GM12891 (cell line): ENCODE measurements at regions not wholly inside any gene's neighbourhood (a gene's known extent, or its start where the extent isn't known, plus 50 kb on each side); places are given as distances from the start of the nearest gene placed in this dataset.

Source experiments
- DNase-seq: peaks from one replicate; pipeline ENCODE4 v3.0.0; 2011; ENCODE audit warnings: low spot score; ENCODE audit not compliant: insufficient read length
- FAIRE-seq: peaks from 2 replicates; lab custom pipeline; 2011; peaks lifted over from hg19 to GRCh38; lab: Jason Lieb, UNC
- PAX5 ChIP-seq: IDR thresholded peaks from 2 replicates; pipeline ENCODE4 v1.6.1; 2011; ENCODE audit warnings: low read length, moderate library complexity, mild to moderate bottlenecking; ENCODE audit not compliant: insufficient read depth, severe bottlenecking
- POLR2A ChIP-seq: IDR thresholded peaks from 2 replicates; pipeline ENCODE4 v1.6.1; 2011; ENCODE audit warnings: low read depth, low read length, control low read depth
- POLR2AphosphoS5 ChIP-seq: IDR thresholded peaks from 2 replicates; pipeline ENCODE4 v1.6.1; 2011; ENCODE audit warnings: low read depth, low read length, control low read depth
- POU2F2 ChIP-seq: IDR thresholded peaks from 2 replicates; pipeline ENCODE4 v1.6.1; 2011; ENCODE audit warnings: low read depth, mild to moderate bottlenecking, control low read depth, low read length, moderate library complexity
- SPI1 ChIP-seq: IDR thresholded peaks from 2 replicates; pipeline ENCODE4 v1.6.1; 2011; ENCODE audit warnings: low read depth, low read length, control low read depth
- TAF1 ChIP-seq: IDR thresholded peaks from 2 replicates; pipeline ENCODE4 v1.6.1; 2011; ENCODE audit warnings: low read depth, low read length, control low read depth

DNA sequence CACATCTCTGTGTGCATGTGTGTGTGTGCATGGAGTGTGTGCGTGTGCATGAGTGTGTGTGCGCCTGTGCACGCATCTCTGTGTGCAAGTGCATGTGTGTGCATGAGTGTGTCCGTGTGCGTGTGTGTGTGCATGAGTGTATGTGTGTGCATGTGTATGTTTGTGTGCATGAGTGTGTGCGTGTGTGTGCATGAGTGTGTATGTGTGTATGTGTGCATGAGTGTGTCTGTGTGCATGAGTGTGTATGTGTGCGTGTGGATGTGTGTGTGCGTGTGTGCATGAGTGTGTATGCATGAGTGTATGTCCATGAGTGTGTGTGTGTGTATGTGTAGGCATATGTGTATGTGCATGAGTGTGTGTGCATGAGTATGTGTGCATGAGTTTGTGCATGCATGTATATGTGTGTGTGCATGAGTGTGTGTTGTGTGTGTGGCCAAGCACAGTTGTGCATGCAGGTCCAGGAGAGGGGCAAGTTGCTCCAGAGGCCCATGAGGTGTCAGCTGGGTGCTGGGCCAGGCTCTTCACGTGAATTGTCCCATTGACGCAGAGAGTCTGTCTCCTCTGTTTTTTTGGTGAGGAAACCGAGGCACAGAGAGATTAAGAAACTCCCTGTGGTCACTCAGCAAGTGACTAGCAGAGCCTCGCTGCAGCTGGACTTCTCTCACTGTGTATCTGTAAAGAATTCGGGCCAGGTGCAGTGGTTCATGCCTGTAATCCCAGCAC is 75.5 kb downstream of the ASB1 start:
- DNase-seq = no peak
- FAIRE-seq = no peak

DNA sequence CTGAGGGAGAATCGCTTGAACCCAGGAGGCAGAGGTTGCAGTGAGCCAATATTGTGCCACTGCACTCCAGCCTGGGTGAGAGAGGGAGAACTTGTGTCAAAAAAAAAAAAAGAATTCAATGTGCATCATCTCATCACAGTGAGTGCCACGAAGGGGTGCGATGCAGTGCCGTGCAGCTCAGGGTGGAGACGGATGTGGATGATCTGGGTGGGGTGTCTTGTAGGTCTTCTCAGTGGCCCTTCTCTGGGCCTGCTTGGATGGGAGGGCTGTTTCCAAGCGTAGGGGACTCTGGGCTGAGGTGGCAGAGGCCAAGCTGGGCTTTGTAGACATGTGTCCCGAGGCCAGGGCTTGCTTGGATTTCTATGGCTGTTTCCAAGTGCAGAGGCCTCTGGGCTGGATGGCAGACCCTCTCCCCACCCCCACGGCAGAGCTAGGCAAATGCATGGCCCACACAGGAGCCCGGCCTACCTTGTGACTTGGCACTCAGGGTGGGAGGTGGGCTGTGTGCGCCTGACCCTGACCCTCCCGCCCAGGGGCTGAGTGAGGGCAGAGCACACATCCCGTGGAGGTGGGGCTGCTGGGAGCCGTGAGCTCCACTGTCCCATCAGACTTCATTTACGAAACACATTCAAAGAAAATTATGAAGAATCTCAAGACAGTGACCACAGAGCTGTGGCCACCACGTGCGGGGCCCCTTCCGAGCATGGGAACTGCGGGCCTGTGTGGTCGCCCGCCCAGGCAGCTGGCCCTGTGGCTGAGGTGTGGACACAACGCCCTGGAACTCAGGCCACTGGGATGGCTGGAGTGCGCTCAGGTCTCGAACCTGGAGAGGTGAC is 76.4 kb downstream of the ASB1 start:
- no peak for FAIRE-seq
- TF ChIP-seq TAF1 (no peak), PAX5 (no peak), SPI1 (no peak), POLR2AphosphoS5 (no peak), POU2F2 (no peak), POLR2A (no peak)
- DNase-seq = no peak

More for the DNA sequence above, 75.5 kb downstream of the ASB1 start:
- TF ChIP-seq POLR2AphosphoS5 (no peak), POU2F2 (peak; percentile 12; the same call in 1 of the 2 replicates)

DNA sequence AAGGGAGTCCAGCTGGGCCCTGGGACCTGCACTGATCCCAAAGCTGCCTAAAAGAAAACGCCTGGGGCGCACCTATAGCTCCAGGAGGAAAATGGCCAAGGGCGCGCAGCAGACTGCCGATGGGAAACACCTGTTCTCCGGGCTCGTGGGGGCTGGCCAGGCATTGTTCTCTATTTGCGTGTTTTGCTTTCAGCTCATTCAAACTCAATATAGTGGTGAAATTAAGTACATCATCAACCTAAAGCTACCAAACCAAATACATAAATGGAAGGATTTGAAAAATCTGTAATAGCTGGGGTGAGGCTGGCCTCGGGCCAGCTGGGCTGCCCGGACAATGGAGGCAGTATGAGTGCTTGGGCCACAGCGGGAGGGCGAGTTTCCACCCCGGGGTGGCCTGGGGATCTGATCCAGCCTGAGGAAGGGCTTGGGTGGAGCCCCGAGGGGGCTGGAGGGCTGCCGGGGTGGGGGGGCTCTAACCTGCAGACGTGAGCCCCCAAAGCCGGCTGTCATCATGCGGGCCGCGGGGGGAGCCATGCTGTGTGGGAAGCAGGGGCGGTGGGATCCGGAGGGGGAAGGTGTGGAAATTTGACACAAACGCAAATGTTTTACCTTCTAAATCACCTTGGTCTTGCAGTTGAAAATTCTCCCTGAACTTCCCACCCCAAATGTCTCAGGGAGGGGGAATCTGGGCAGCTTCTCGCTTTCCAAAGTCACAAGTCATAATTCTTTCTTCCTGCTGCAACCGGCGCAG is 77.6 kb downstream of the ASB1 start:
- DNase-seq = no peak
- no peak for FAIRE-seq
- TF ChIP-seq PAX5 = no peak
- TF ChIP-seq POU2F2 = no peak
- no peak for TF ChIP-seq POLR2A
- TF ChIP-seq SPI1 = no peak
- TF ChIP-seq POLR2AphosphoS5 = no peak
- TF ChIP-seq TAF1 = no peak

DNA sequence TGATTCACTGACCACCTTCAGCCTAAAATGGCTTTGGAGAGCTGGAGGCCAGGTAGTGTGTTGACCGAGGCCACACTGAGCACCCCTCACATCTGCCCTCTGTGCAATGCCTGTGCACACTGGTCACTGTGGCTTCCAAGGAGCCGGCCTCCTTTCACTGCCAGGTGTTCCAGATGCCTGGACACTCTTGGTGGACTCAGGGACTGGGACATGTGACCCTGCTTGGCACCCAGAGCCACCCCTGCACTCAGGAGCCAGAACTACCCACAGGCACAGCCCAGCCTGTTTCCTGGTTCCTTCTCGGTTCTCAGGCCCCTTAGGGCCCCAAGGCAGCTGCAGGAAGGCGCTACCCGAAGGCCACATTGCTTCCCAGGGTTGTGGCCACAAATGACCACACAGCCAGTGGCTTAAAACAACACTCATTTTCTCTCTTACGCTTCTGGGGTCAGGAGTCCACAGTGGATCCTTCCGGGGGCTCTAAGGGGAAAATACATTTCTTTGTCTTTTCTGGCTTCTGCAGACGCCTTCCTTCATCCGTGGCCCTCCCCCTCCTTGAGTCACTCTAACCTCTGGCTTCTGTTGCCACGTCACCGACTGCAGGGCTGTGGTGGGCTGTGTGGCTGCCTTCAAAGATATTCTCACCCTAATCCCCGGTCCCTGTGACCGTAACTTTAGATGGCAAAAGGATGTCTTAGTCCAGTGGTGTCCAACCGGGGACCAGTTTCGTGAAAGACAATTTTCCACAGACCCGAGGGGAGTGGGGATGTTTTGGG is 78.6 kb downstream of the ASB1 start:
- FAIRE-seq (no peak), DNase-seq (no peak)
- TF ChIP-seq PAX5 = no peak
- TF ChIP-seq POLR2AphosphoS5 = no peak
- TF ChIP-seq POLR2A = no peak
- TF ChIP-seq POU2F2 = no peak
- no peak for TF ChIP-seq TAF1
- no peak for TF ChIP-seq SPI1

DNA sequence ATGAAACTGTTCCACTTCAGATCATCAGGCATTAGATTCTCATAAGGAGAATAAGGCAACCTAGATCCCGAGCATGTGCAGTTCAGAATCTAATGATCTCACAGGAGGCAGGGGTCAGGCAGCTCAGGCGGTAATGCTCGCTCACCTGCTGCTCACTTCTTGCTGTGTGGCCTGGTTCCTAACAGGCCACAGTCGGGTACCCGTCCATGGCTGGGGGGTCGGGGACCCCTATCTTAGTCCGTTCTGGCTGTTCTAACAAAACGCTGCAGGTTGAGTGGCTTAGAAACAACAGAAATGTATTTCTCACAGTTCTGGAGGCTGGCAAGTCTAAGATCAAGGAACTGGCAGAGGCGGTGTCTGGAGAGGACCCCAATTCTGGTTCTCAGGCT is 79.2 kb downstream of the ASB1 start:
- DNase-seq (no peak), FAIRE-seq (no peak)
- TF ChIP-seq PAX5 (no peak), POU2F2 (no peak), TAF1 (no peak), POLR2A (no peak), POLR2AphosphoS5 (no peak), SPI1 (no peak)

DNA sequence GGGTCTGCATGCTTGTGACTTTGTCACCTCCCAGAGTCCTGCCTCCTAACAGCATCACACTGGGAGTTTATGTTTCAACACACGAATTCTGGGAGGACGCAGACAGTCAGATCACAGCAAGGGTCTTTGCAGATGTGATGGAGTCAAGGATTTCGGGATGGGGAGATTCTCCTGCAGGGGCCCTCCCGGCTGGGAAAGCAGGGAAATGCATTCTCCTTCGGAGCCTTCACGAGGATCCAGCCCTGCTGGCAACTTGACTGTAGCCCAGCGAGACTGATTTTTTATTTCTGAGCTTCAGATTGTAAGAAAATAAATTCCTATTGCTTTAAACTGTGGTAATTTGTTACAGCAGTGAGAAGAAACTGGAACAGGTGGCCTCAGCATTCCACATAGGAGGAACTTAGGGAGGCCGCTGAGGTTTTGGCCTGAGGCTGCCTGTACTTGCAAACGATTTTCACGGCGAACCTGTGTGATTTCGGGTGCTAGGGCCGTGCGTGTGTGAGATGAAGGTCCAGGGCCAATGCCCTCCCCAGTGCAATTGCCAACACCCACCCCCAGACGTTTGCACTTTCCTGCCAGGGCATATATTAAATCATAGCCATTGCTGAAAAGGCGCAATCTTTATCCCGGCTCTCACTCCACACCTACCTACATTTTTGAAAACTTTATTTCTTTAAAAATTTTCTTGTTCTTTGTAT is 79.8 kb downstream of the ASB1 start:
- no peak for DNase-seq
- no peak for FAIRE-seq
- TF ChIP-seq POU2F2 (no peak), TAF1 (no peak), POLR2AphosphoS5 (no peak), SPI1 (no peak), PAX5 (no peak), POLR2A (no peak)

DNA sequence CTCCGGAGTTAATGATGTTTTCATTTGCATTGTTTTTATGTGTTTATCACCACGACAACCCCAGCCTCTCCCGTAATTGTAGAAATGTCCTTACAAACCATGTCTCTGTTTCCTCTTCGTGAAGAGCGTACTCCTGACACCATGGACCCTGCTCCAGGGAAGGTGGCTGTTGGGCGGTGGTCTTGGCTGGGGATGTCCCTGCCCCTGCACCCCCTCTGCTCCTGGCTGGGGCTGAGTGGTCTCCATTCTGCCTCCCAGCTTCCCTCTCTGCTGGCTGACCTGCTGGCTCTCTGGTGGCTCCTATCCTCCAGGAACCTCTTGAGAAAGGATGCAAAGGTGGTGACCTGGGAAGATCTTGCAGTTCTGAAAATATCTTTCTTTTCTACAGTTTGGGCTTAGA is 81.1 kb downstream of the ASB1 start:
- TF ChIP-seq POLR2A = no peak
- TF ChIP-seq SPI1 = no peak
- no peak for TF ChIP-seq POLR2AphosphoS5
- no peak for TF ChIP-seq TAF1
- no peak for TF ChIP-seq POU2F2
- TF ChIP-seq PAX5 = no peak
- DNase-seq (no peak), FAIRE-seq (no peak)
